ENCODE measurements at regions not wholly inside any gene's neighbourhood (a gene's known extent, or its start where the extent isn't known, plus 50 kb on each side); places are given as distances from the start of the nearest gene placed in this dataset.

GRCh38 chr2:41940745-41941063 lies 107.1 kb upstream of the PKDCC start:
- no peaks in the 10 kb centered on the region for H3K36me3 ChIP-seq
- no peaks in the 10 kb centered on the region for H3K27me3 ChIP-seq (ENCODE audit: low read depth)
- intact Hi-C loops (cut with micrococcal nuclease): no loop called here
- H3K4me1 ChIP-seq: peaks cover 68% of the 10 kb centered on the region
- DNase-seq: no peak
- TF ChIP-seq, protein P1, sequence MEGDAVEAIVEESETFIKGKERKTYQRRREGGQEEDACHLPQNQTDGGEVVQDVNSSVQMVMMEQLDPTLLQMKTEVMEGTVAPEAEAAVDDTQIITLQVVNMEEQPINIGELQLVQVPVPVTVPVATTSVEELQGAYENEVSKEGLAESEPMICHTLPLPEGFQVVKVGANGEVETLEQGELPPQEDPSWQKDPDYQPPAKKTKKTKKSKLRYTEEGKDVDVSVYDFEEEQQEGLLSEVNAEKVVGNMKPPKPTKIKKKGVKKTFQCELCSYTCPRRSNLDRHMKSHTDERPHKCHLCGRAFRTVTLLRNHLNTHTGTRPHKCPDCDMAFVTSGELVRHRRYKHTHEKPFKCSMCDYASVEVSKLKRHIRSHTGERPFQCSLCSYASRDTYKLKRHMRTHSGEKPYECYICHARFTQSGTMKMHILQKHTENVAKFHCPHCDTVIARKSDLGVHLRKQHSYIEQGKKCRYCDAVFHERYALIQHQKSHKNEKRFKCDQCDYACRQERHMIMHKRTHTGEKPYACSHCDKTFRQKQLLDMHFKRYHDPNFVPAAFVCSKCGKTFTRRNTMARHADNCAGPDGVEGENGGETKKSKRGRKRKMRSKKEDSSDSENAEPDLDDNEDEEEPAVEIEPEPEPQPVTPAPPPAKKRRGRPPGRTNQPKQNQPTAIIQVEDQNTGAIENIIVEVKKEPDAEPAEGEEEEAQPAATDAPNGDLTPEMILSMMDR (IDR thresholded peaks at IDR 0.05; ENCODE audit: borderline replicate concordance): no peak
- no peaks in the 10 kb centered on the region for H3K9me3 ChIP-seq (replicated peaks)
- H3K27ac ChIP-seq (replicated peaks): peak overlapping the region; percentile 79
- H3K4me3 ChIP-seq: no peak overlapping the region

DNA sequence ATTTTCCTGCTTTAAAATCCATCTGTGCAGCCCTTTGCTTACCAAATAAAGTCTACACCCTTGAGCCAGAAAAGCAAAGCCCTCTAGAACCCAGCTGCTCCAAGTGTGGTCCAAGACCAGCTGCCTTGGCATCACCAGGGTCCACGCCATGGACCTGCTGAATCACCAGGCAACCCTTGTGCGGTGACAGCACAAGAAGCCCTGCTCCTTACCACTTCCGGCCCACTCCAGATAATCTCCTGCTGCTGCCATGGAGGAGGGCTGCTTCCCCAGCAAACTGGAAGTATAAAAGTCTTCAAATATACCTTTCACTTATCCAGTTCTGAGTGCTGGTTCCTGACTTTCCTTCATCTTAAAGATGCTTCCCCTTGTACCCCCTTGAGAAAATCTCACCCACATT lies 106.0 kb upstream of the PKDCC start:
- no peak for DNase-seq
- no peaks in the 10 kb centered on the region for H3K9me3 ChIP-seq (replicated peaks)
- peak overlapping the region; percentile 79 for H3K27ac ChIP-seq (replicated peaks)
- TF ChIP-seq, protein P1 (IDR thresholded peaks at IDR 0.05; ENCODE audit: borderline replicate concordance): no peak
- no peak overlapping the region for H3K4me3 ChIP-seq
- no peaks in the 10 kb centered on the region for H3K36me3 ChIP-seq
- no peaks in the 10 kb centered on the region for H3K27me3 ChIP-seq (ENCODE audit: low read depth)
- intact Hi-C loops (cut with micrococcal nuclease): no loop called here
- H3K4me1 ChIP-seq: peaks cover 80% of the 10 kb centered on the region

DNA sequence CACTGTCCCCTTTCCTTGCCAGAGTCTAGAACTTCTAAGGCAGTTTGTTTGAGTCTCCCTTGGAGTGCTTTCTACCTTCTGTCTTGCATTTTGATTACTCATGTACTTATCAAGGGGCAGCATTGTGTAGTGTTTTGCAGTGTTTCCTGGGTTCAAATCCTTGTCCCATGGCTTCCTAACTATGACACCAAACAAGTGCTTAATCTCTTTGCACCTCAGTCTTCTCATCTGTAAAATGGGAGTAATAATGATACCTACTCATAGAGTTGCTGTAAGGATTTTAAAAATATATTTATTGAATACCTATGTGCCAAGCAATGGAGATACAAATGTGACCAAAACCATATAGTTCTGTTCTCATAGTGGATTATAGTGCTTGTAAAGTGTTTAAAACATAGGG lies 105.5 kb upstream of the PKDCC start:
- TF ChIP-seq, protein P1 (IDR thresholded peaks at IDR 0.05; ENCODE audit: borderline replicate concordance): no peak
- intact Hi-C loops (cut with micrococcal nuclease): no loop called here
- DNase-seq: no peak
- peak overlapping the region; percentile 79 for H3K27ac ChIP-seq (replicated peaks)
- peaks cover 84% of the 10 kb centered on the region for H3K4me1 ChIP-seq
- no peaks in the 10 kb centered on the region for H3K9me3 ChIP-seq (replicated peaks)
- H3K27me3 ChIP-seq (ENCODE audit: low read depth): no peaks in the 10 kb centered on the region
- H3K36me3 ChIP-seq: no peaks in the 10 kb centered on the region
- no peak overlapping the region for H3K4me3 ChIP-seq

- DNase-seq: no peak
- no peaks in the 10 kb centered on the region for H3K9me3 ChIP-seq (replicated peaks)
- H3K4me1 ChIP-seq: peaks cover 85% of the 10 kb centered on the region
- peak overlapping the region; percentile 79 for H3K27ac ChIP-seq (replicated peaks)
- H3K27me3 ChIP-seq (ENCODE audit: low read depth): no peaks in the 10 kb centered on the region
- TF ChIP-seq, protein P1 (IDR thresholded peaks at IDR 0.05; ENCODE audit: borderline replicate concordance): no peak
- H3K4me3 ChIP-seq: no peak overlapping the region
- intact Hi-C loops (cut with micrococcal nuclease): no loop called here
- no peaks in the 10 kb centered on the region for H3K36me3 ChIP-seq
Observed at GRCh38 chr2:41943159-41943558, 104.7 kb upstream of the PKDCC start.

DNA sequence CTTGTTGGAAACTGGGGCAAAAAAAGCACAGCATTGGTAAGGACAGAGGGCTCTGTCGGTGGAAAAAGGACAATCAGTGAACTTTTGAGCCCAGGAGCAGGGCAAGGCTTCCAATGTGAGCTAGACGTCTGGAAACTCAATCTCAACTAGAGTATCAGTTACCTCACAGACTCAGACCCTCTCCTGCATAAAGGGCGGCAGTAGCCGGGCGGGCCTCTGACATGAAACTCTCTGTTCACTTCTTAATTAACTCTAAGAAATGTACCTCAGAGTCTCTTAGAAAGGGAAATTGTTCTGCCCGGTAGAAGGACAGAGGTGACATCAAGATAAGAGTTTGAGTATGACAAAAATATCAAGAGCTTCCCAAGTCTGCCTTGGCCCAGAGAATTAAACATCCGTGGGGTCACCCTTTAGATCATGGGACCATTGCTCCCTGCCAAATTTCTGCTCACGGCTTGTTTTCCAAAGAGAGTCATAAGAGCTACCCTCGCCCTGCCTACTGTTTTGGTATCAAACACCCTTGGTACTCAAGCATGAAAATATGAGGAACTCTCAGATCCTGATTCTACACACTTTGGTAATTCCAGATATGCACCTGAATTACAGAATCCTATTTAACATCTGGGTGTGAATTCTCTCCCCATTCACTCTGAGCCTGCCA lies 103.5 kb upstream of the PKDCC start:
- H3K36me3 ChIP-seq: no peaks in the 10 kb centered on the region
- peaks cover 89% of the 10 kb centered on the region for H3K4me1 ChIP-seq
- H3K27ac ChIP-seq (replicated peaks): peak overlapping the region; percentile 60
- DNase-seq: no peak
- TF ChIP-seq, protein P1 (IDR thresholded peaks at IDR 0.05; ENCODE audit: borderline replicate concordance): no peak
- H3K4me3 ChIP-seq: no peak overlapping the region
- no peaks in the 10 kb centered on the region for H3K27me3 ChIP-seq (ENCODE audit: low read depth)
- no peaks in the 10 kb centered on the region for H3K9me3 ChIP-seq (replicated peaks)
- intact Hi-C loops (cut with micrococcal nuclease): no loop called here

All from left ventricle myocardium inferior (tissue), 1 donor.